ENCODE measurements at regions not wholly inside any gene's neighbourhood (a gene's known extent, or its start where the extent isn't known, plus 50 kb on each side); places are given as distances from the start of the nearest gene placed in this dataset.

DNA sequence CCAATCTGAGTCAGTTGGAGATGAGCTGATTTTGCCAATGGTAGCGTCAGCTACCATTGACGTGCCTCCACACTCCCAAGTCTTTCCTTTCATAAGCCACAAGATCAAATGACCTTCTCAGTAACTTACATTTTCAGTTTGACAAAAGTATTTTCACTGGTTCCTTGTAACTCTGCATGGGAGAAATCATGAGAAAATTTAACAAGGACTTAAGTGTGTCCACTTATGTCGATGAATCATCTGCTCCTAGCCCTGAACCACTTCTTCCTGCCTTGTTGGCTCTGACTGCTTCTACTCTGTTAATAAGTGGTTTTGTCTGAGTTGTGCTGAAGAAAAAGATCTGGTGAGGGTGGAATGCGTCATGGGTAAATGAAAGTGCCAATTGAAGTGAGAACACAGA is 101.2 kb downstream of the NFKBIZ start (continued):
- no peak for TF ChIP-seq RAD51 (IDR thresholded peaks at IDR 0.05)

DNA sequence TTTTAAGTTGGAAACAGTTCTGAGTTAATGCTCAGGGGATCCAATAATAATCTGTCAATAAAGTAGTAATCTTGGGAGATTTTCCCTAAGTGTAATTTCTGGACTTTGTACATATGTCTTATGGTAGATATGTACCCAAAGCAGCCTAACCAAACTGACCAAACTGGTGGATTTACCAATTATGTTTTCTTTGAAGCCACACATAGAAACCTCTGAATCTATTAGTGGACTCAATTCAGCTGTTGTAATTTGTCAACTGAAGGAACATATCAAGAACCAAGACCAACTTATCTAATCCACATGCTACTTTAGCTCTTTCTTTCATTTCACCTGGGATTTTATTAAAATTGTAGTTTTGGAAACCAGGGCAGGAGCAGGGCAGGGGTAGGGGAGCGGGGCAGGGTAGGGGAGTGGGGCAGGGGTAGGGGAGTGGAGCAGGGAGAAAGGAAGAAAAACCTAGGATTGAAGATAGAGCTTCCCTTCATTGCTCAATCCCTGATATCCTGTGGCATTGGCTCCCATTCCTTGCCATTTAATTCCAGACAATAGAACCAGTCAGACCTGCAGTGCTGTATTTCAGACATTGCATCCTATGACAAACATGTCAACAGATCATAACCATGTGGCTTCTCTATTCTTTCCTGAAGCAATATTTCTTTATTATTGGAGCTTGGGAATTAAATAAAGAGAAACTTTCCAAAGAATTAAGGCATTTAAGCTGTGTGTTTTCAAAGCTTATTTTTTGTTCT is 101.8 kb downstream of the NFKBIZ start:
- POLR2A ChIA-PET, result interaction anchor here (0.6 to 1.8 kb wide), 8 partner anchors 8 to 214 kb away, joined by 3 to 7 read pairs (median 3); no protein-coding TSS in a partner anchor
- no peaks in the 10 kb centered on the region for H3K79me2 ChIP-seq (ENCODE audit: control insufficient read depth, insufficient read depth, low read length)
- H3K9me3 ChIP-seq (replicated peaks; ENCODE audit: control insufficient read depth, insufficient read depth, low read length), result peaks cover 2% of the 10 kb centered on the region
- ATAC-seq (peak; percentile 69), DNase-seq (ENCODE audit: low read depth, low spot score) (no peak), FAIRE-seq (no peak)
- RAD21 ChIA-PET (ENCODE audit: unreplicated experiment), result interaction anchor here (0.6 to 3.2 kb wide), 19 partner anchors 10 to 274 kb away, joined by 3 to 18 read pairs (median 5); no protein-coding TSS in a partner anchor
- in situ Hi-C loops (cut with MboI) (no loop called here), intact Hi-C loops (cut with micrococcal nuclease; ENCODE audit: unreplicated experiment) (no loop called here)
- H3K27ac ChIP-seq (ENCODE audit: control insufficient read depth, insufficient read depth), result no peak overlapping the region
- no peak overlapping the region for H3K4me3 ChIP-seq
- no peaks in the 10 kb centered on the region for H3K36me3 ChIP-seq (ENCODE audit: control insufficient read depth in 2 of 2, insufficient read depth in 2 of 2, low read length in 1 of 2)
- TSS peak; percentile 78 for BruUV-seq (replicated peaks)
- no peaks in the 10 kb centered on the region for H4K20me1 ChIP-seq (ENCODE audit: control insufficient read depth, insufficient read depth)
- no peak overlapping the region for H3K4me2 ChIP-seq (ENCODE audit: control insufficient read depth, insufficient read depth)
- H3K9ac ChIP-seq (ENCODE audit: control insufficient read depth, insufficient read depth, low read length), result no peak overlapping the region
- no peaks in the 10 kb centered on the region for H3K27me3 ChIP-seq (replicated peaks in 1 of 2; ENCODE audit: control insufficient read depth in 2 of 2, insufficient read depth in 2 of 2, low read length in 1 of 2)
- no CpG with 5 or more reads among the region's 1 CpG for WGBS (ENCODE audit: insufficient coverage, insufficient replicate concordance, low lambda C conversion rate, missing lambda C conversion rate)
- H2AFZ ChIP-seq (ENCODE audit: control insufficient read depth, low read depth, low read length), result no peak overlapping the region
- H3K4me1 ChIP-seq (ENCODE audit: control insufficient read depth, insufficient read depth, low read length), result no peaks in the 10 kb centered on the region
- CTCF ChIA-PET, result interaction anchor here (0.6 to 2.6 kb wide), 9 partner anchors 11 to 1942 kb away, joined by 3 to 13 read pairs (median 5); no protein-coding TSS in a partner anchor
- SMC1A ChIA-PET (ENCODE audit: uncharacterized antibody, unreplicated experiment), result interaction anchor here (0.6 to 5.3 kb wide), 38 partner anchors 8 to 274 kb away, joined by 3 to 48 read pairs (median 4); partner anchors contain the start of gene NXPE3
- TF ChIP-seq GABPA (IDR thresholded peaks at IDR 0.05; ENCODE audit: low read depth), result no peak
- no peak for TF ChIP-seq RUNX3 (IDR thresholded peaks at IDR 0.05; ENCODE audit: low read length)
- peak; percentile 44; the same call in 1 of the 2 replicates for TF ChIP-seq MTA2 (IDR thresholded peaks at IDR 0.05; ENCODE audit: low read depth)
- TF ChIP-seq RAD21 (IDR thresholded peaks at IDR 0.05; ENCODE audit: insufficient read depth, low read depth, low read length), result no peak
- no peak for TF ChIP-seq CREB1 (IDR thresholded peaks at IDR 0.05; ENCODE audit: low read depth)
- no peak for TF ChIP-seq CREM (IDR thresholded peaks at IDR 0.05; ENCODE audit: low read depth)
- no peak for TF ChIP-seq NR2F1 (conservative IDR thresholded peaks at IDR 0.05)
- TF ChIP-seq, protein P1, sequence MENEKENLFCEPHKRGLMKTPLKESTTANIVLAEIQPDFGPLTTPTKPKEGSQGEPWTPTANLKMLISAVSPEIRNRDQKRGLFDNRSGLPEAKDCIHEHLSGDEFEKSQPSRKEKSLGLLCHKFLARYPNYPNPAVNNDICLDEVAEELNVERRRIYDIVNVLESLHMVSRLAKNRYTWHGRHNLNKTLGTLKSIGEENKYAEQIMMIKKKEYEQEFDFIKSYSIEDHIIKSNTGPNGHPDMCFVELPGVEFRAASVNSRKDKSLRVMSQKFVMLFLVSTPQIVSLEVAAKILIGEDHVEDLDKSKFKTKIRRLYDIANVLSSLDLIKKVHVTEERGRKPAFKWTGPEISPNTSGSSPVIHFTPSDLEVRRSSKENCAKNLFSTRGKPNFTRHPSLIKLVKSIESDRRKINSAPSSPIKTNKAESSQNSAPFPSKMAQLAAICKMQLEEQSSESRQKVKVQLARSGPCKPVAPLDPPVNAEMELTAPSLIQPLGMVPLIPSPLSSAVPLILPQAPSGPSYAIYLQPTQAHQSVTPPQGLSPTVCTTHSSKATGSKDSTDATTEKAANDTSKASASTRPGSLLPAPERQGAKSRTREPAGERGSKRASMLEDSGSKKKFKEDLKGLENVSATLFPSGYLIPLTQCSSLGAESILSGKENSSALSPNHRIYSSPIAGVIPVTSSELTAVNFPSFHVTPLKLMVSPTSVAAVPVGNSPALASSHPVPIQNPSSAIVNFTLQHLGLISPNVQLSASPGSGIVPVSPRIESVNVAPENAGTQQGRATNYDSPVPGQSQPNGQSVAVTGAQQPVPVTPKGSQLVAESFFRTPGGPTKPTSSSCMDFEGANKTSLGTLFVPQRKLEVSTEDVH (IDR thresholded peaks at IDR 0.05; ENCODE audit: low read depth, partially characterized antibody), result no peak
- no peak for TF ChIP-seq WRNIP1 (IDR thresholded peaks at IDR 0.05; ENCODE audit: borderline replicate concordance, low read depth, low read length)
- TF ChIP-seq IRF4 (IDR thresholded peaks at IDR 0.05; ENCODE audit: low read depth, low read length), result no peak
- no peak for TF ChIP-seq RAD51 (IDR thresholded peaks at IDR 0.05)
- no peak for TF ChIP-seq FOXM1 (IDR thresholded peaks at IDR 0.05; ENCODE audit: low read depth, low read length)
- TF ChIP-seq, protein P2, sequence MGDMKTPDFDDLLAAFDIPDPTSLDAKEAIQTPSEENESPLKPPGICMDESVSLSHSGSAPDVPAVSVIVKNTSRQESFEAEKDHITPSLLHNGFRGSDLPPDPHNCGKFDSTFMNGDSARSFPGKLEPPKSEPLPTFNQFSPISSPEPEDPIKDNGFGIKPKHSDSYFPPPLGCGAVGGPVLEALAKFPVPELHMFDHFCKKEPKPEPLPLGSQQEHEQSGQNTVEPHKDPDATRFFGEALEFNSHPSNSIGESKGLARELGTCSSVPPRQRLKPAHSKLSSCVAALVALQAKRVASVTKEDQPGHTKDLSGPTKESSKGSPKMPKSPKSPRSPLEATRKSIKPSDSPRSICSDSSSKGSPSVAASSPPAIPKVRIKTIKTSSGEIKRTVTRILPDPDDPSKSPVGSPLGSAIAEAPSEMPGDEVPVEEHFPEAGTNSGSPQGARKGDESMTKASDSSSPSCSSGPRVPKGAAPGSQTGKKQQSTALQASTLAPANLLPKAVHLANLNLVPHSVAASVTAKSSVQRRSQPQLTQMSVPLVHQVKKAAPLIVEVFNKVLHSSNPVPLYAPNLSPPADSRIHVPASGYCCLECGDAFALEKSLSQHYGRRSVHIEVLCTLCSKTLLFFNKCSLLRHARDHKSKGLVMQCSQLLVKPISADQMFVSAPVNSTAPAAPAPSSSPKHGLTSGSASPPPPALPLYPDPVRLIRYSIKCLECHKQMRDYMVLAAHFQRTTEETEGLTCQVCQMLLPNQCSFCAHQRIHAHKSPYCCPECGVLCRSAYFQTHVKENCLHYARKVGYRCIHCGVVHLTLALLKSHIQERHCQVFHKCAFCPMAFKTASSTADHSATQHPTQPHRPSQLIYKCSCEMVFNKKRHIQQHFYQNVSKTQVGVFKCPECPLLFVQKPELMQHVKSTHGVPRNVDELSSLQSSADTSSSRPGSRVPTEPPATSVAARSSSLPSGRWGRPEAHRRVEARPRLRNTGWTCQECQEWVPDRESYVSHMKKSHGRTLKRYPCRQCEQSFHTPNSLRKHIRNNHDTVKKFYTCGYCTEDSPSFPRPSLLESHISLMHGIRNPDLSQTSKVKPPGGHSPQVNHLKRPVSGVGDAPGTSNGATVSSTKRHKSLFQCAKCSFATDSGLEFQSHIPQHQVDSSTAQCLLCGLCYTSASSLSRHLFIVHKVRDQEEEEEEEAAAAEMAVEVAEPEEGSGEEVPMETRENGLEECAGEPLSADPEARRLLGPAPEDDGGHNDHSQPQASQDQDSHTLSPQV (IDR thresholded peaks at IDR 0.05), result peak; percentile 37; the same call in 1 of the 2 replicates
